Skeletal muscle cell (primary cell): ENCODE measurements at regions not wholly inside any gene's neighbourhood (a gene's known extent, or its start where the extent isn't known, plus 50 kb on each side); places are given as distances from the start of the nearest gene placed in this dataset.

ENCODE experiments used
- DNase-seq: peaks from one replicate; pipeline ENCODE4 v3.0.0-alpha.2; 2010; ENCODE audit warnings: low read depth
- H3K4me3 ChIP-seq: 2 replicates; pipeline ENCODE4 v1.5.1; 2011; ENCODE audit warnings: low read depth, mild to moderate bottlenecking, control low read depth, low read length, moderate library complexity

DNA sequence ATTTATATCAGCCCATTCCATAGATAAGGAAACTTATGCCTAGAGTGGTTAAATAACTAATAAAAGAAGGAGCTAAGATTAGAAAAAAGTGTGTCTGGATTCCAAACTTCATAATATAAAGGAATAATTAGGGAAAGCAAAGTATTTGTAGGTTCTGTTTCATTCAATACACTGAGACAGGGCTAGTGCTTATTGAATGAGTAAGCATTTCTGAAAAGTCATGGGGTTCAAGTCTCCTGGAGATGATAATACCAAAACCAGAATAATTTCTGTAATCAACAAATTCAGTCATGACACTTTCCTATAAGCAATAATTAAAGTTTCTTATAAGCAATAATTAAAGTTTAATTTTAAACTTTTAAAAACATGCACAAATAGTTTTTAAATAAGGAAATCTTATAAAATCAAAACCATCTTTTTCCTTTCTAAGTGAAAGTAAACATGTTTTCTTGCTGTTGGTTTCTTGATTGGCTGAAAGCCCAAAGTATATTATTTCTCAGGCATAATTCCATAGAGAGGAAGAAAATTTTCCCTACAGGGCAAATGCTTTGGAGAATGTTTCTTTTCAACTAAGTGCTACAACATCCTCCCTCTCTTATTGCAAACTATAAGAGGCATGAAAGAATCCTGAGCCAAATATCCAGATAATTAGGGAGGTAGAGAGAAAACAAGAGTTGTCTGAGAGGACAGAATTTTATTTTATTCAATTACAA lies 510.2 kb downstream of the PRELID2 start:
- DNase-seq, result no peak
- H3K4me3 ChIP-seq, result no peak overlapping the region

DNA sequence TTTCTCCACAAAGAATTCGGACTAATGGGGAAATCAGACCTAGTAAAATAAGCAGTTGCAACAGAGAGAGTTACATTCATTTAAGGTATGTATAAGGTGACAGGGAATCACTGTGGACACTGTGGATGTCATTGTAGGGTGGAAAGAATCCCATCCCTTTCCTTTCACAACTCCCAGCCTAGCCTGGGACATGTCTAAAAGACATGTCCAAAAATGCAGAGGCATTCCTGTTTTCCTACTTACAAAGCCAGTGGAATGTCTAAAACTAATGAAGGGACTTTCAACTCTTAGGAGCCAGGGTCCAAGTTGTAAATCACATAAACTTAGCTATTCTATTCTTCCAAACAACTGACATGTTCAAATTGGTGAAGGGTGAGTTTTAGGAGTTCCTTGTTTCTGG lies 511.0 kb downstream of the PRELID2 start:
- H3K4me3 ChIP-seq, result no peak overlapping the region
- DNase-seq, result no peak

DNA sequence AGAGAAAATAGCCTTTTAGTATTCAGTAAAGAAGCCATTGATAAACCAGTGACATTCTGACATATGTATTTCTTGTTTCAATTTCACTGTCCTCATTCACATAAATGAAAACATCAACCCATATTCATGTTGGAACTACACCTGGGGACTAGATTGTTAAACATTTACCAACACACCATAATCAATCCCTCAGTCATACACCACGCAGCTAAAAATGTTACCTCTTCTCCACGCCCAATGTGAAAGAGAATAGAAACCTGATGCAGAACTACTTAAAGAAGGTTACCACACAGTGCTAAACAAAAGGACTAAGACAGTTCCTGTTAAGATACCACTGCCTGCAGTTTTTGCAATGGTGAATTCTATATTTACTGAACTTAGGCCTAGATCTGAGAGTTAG lies 518.9 kb downstream of the PRELID2 start:
- DNase-seq, result no peak
- no peak overlapping the region for H3K4me3 ChIP-seq

DNA sequence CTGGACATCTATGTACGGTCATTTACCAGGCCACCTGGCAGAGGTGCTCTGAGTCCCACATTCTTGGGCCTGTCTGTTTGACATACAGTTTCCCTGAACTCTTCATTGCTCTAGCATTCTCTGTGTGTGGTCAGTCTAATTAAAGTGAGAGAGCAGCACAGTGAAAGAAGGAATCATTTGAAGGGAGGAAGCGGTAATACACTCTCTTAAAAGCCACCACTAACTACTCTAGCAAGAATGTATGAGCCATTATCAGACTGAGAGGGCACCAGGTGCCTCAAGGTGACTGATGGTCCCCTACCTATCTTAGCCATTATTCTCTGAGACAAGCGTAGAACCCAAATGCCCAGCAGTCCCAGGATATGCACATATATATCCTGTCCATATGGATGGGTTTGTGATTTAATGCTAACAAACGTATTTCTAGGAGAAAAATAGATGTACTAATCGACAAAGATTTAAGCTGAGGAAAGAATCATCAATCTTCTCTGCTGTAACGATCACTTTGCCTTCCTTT lies 527.2 kb downstream of the PRELID2 start:
- no peak for DNase-seq
- no peak overlapping the region for H3K4me3 ChIP-seq

DNA sequence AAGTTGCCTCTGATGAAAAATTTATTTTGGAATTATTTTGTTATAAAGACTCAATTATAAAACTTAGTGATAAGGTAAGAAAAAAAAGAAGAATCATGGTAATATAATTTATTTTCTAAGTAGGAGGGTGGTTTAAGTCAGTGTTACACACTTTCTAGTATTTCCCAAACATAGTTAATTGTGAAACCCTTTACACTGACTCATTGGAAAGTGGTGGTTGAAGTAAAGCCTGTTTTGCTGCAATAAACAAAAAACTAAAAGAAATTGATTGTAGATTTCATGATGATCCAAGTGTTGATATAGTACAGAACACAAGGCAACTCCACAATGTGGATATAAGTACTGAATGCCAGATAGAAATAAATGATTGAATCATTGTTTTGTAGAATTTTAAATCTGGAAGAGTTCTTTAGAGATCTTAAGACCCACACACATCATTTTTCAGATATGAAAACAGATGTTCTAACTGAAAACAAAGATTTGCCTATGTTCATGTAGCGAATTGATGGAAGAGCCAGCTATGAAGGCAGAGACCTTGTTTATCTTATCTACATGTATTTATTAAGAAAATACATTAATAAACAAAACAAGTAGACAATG lies 539.8 kb downstream of the PRELID2 start:
- DNase-seq, result no peak
- no peak overlapping the region for H3K4me3 ChIP-seq

DNA sequence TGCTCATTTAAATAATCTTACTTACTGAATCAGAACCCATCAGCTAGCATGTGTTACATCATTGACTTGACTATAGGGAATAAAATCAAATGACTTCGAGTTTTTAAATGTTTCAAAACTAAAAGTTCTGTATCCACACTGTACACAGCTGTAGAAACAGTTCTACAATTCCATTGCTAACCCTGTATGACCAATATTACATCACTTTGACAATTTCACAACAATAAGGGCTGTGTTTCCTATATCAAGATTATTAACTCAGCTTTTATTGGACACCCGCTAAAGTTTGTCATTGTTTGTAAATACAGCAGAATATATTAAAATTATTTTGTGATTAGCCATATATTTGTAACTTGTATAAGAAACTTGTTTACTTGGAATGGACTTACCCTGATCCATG lies 540.8 kb downstream of the PRELID2 start:
- no peak for DNase-seq
- no peak overlapping the region for H3K4me3 ChIP-seq

DNA sequence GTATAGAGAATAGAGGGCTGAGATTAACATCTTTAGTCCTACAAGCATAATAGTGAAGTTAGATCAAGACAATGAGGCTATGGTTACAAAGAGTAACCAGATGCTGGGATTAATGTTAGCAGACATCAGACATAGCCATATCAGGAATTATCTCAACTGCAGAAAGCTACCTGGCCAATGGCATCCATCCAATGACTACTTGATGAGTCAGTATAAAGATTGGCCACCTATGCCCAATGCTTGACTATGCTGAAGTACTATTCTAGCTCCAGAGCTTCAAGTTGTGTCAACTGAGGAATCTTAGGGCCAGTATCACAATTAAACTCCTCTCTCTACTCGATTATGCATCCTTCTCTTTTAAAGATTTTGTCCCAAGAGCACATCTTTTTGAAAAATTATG lies 541.4 kb downstream of the PRELID2 start:
- DNase-seq, result no peak
- H3K4me3 ChIP-seq, result no peak overlapping the region

DNA sequence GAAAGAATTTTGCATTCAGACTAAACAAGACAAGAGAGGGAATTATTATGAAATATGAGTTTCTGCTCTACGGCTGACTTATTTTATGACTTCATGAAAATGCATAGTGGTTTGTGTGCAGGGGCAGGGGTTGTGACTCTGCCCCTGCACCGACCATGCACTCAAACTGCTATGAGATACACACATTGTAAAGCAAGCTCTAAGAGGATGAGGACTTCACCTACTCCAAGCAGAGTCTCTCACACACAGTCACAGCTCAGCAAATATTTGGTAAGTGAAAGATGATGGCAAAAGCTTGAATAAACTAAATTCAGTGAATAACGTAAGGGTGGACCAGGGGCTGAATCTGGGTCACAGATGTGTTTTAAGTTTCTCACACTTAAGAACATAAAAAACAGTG lies 542.9 kb downstream of the PRELID2 start:
- H3K4me3 ChIP-seq, result no peak overlapping the region
- no peak for DNase-seq

DNA sequence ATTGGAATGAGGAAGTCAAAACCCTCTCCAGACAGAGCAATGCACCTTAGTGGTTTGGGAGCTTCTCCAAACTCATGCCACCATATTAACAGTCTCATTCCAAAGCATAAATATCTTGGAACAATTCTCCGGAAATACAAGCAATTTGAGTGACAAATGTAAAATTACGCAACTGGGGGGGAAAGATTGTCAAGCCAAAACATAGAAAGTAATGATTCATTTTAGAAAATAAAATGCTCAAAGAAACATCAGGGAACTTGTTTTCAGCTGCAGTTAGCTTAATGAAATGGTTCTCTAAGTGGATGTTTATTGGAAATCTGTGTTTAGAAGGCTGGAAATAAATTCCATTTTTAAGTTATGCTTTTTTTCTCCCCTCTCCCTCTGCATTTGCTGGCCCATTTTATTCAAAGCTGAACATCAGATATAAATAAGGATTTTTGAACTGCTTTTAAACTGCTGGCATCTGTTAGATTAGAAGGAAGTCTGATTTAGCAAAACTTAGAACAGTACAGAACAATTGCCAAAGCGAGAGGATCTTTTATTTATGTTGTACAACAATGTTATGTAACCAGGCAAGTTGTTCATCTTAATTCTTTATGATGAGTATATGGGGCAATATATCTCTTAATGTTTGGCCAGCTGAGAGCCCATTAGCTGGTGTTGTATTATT lies 551.9 kb downstream of the PRELID2 start:
- no peak for DNase-seq
- H3K4me3 ChIP-seq, result no peak overlapping the region

DNA sequence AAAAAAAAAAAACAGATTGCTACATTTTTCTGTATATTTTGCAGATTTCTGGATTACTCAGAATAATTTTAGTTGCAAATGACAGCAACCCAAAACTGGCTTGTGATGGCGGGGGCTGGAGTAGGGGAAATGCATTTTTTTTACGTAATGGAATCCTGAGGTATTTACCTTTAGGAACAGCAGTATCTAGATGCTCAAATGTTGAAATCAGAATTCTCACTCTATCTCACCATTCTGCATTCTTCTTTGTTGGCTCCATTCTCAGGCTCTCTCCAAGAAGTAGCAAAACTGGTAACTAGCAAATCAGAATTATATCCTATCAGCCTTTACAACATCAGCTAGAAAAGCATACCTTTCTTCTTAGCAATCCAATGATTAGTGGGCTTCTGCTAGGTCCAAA lies 554.3 kb downstream of the PRELID2 start:
- no peak for DNase-seq
- H3K4me3 ChIP-seq, result no peak overlapping the region

DNA sequence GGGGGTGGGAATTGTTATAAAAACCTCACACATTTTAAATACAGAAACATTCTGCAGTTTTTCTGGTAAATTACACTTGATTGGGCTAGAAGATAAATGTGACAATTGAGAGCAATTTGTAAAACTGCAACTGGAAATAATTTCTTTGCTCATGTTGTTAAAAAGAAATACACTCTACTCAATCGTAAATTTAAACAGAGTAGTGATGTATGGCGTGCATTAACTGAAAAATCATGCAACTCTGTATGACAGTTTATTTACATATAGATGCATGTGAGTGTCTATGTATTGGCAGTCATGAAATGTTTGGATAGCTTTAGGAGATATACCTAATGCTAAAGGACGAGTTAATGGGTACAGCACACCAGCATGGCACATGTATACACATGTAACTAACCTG lies 554.9 kb downstream of the PRELID2 start:
- no peak overlapping the region for H3K4me3 ChIP-seq
- DNase-seq, result no peak

DNA sequence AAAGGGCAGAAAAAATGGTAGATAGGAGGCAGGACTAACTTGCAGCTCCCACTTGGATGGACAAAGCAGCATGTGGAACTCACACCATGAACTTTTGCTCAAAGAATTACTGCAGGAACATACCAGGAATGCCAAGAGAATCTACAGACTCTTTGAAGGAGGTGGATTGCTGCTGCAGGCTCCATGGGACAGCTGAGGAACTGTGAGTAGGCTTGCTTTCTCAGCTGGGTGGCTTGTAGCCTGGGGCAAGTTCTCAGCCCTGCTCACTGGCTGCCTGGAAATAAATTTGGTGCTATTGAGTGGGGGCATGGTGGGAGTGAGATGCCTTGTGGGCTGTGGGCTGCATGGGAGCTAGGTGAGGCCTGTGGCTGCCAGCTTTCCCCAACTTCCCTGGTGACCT lies 574.5 kb downstream of the PRELID2 start:
- DNase-seq, result no peak
- H3K4me3 ChIP-seq, result no peak overlapping the region

DNA sequence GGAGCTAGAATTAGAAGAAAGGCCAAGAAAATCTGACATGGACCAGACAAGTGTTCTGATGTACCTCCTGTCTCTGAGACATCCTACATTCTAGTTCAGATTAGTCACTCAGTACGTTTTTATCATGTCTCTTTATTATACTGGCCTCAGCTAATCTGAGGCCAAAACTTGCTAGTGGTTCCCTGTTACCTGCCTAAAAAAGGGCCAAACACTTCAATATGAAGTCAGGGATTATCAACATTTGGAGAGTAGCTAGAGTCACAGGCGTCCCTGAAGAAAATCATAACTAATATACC lies 587.4 kb downstream of the PRELID2 start:
- H3K4me3 ChIP-seq, result no peak overlapping the region
- DNase-seq, result no peak

DNA sequence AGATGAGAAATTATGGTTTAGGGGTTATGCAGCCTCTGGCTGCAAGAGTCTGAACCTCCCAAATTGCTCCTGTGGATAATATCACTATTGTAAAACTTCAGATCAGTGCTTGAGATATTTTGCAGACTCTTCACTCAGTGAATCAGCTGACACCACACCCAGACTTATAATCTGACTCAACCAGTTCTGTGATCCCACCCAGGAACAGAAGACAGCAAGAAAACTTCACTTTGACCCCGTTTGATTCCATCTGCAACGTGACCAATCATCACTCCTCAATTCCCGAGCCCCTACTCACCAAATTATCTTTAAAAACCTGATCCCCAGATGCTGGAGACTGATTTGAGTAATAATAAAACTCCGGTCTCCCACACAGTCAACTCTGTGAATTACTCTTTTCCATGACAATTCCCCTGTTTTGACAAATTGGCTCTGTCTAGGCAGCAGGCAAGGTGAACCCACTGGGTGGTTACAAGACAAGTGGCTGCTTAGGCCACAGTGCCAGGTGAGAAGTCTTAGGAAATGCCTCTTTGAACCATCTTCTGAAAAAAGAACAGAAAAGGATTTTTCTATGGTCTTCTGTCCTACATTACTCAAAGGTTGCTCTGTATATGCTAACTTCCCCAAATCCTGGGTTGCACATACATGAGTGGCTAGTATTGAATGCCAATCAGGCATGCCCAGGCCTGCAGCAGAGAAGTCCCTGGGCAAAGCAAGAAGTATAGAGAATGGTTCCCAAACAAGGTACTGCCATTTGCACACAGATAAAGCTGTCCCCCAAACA lies 588.0 kb downstream of the PRELID2 start:
- DNase-seq, result no peak
- H3K4me3 ChIP-seq, result no peak overlapping the region

DNA sequence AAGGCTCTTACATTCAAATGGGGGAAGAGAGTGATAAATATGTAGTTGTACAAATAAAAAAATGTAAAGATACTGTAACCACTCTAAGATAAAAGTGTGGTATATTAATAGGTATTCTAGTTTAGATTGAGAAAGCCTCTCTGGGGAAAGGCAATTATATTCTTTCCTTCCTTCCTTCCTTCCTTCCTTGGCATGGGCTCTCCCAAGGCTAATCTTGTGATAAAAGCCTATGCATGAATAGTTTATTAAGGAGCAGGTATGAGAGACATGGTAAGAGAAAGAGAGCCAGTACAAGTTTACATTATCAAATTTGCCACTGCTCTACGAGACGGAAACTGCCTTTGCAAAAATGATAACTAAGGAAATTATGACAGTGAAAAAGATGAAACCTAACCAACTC lies 588.8 kb downstream of the PRELID2 start:
- DNase-seq, result no peak
- H3K4me3 ChIP-seq, result no peak overlapping the region

DNA sequence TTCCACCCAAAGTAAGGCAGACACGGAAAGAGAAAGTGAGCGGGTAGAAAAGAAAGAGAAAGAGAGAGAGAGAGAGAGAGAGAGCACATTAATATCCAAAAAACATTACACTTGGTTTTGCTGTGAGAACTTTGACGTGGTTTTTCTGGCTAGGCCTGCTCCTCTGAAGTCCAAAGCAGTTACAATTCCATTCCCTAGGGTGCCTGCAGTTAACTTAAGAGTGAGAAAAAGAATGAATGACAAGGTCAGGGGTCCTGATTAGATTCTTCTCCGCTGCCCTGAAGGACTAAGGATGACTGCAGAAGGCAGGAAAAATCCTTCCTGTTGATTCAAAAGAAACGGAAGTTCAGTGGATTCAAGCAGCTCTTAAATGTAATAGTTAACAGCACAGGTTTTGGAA lies 589.8 kb downstream of the PRELID2 start:
- DNase-seq, result no peak
- H3K4me3 ChIP-seq, result no peak overlapping the region

DNA sequence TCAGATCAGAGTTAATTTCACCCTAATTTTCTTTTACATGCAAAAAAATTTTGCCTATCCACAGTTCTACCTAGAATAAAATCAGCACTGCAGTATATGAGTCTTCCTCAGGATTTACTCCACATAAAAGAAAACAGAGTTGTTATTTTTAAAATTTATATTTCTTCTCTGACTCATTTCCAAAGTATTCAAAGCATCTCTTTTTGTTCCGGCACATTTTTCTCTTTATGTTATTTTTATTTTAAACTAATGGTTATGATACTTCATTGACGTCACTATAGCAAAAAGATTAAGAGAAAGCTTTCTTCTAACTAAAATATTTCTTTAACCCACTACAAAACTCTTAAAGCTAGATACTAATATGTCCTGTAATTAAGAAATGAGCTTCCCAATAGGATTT lies 590.4 kb downstream of the PRELID2 start:
- no peak overlapping the region for H3K4me3 ChIP-seq

DNA sequence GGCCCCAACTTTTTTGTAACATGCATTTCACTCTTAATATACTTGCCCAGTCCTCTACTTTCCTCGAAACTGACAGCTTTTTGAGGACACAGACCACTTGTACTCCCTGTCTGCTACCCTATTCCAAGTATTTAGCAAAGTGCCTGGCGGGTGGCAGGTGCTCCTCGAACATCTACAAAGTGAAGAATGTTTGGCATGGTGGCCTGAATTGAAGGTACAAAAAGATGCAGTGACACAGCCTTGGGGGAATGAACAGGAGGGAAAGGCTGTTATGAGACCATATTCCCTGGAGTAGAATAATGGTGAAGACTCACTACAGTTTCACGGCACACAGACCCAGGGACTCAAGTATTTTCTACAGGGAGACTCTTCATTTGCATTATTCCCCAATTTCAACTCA lies 590.9 kb downstream of the PRELID2 start:
- no peak overlapping the region for H3K4me3 ChIP-seq
- no peak for DNase-seq

More for the DNA sequence above, 590.4 kb downstream of the PRELID2 start:
- no peak for DNase-seq

DNA sequence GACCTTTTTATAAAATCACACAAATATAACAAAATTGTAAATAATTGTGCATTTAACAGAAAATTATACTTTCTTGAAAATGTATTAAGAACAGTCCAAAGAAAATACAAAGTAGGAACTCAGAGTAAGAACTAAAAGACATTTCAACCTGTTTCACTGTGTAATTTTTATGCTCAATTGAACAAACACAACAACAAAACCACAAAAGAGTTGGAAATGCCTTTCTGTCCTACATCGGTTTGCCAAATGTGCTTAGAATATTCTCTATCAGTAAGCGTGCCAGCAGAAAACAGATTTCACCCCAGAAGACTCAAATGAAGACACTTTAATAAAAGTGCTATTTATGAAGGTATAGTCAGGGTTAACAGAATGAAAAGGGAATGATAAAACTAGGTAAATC lies 592.1 kb downstream of the PRELID2 start:
- no peak overlapping the region for H3K4me3 ChIP-seq
- no peak for DNase-seq

DNA sequence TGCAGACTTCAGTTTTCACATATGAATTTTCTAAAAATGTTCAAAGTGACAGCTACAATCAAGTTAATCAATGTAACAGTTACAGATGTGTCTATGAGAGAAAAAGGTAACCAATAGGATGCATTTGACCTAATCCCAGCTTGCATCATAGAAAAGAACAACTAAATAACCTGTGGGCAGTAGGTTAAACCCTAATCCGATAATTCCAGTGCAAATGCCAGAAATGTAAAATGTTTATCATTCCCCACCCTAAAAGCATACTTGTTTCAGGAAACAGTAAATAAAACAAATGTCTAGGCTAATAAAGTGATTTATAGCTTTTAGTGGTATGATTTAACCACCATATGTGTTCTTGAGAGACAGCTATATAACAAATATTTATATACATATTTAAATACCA lies 592.6 kb downstream of the PRELID2 start:
- no peak overlapping the region for H3K4me3 ChIP-seq
- DNase-seq, result no peak
